OCI-LY1 (cell line): ENCODE measurements at regions not wholly inside any gene's neighbourhood (a gene's known extent, or its start where the extent isn't known, plus 50 kb on each side); places are given as distances from the start of the nearest gene placed in this dataset.
"Not testable (repeated sequence)": the region's sequence is repeated elsewhere in the genome, so short reads cannot be mapped to it uniquely, and the experiment has no call there.

Experiments
- H2AFZ ChIP-seq: fragments of 200-600 bp; sonication (generic), shearing (Covaris generic); 2 replicates; pipeline ENCODE4 v1.6.0; 2014; ENCODE audit warnings: antibody characterized with exemption, mild to moderate bottlenecking, low read length
- H3F3A ChIP-seq: fragments of 200-600 bp; sonication (generic), shearing (Covaris generic); 2 replicates; pipeline ENCODE4 v1.6.0; 2014; ENCODE audit warnings: mild to moderate bottlenecking, antibody characterized with exemption, low read length, moderate library complexity; ENCODE audit not compliant: insufficient read depth
- H3K27ac ChIP-seq: fragments of 200-600 bp; sonication (generic); 2 replicates; pipeline ENCODE4 v1.5.1; 2014; ENCODE audit warnings: low read length, mixed run types, mild to moderate bottlenecking, low read depth; ENCODE audit not compliant: poor library complexity, severe bottlenecking
- H3K27me3 ChIP-seq: fragments of 200-600 bp; sonication (generic); 2 replicates; pipeline ENCODE4 v1.6.0; 2014; ENCODE audit warnings: antibody characterized with exemption, mild to moderate bottlenecking, low read length, moderate library complexity; ENCODE audit not compliant: insufficient read depth
- H3K36me3 ChIP-seq: fragments of 200-600 bp; sonication (generic); 2 replicates; pipeline ENCODE4 v1.6.1; 2014; ENCODE audit warnings: mild to moderate bottlenecking, antibody characterized with exemption, low read length, moderate library complexity, mixed read lengths; ENCODE audit not compliant: insufficient read depth
- H3K4me1 ChIP-seq: fragments of 200-600 bp; sonication (generic); 2 replicates; pipeline ENCODE4 v1.5.1; 2014; ENCODE audit warnings: mild to moderate bottlenecking, low read length, moderate library complexity; ENCODE audit not compliant: insufficient read depth, severe bottlenecking
- H3K4me2 ChIP-seq: fragments of 200-600 bp; sonication (generic), shearing (Covaris generic); 2 replicates; pipeline ENCODE4 v1.6.1; 2014; ENCODE audit warnings: low read length
- H3K4me3 ChIP-seq: fragments of 200-600 bp; sonication (generic); 2 replicates; pipeline ENCODE4 v1.5.1; 2014; ENCODE audit warnings: low read length, low read depth, mild to moderate bottlenecking, mixed read lengths; ENCODE audit not compliant: poor library complexity, severe bottlenecking
- H3K79me2 ChIP-seq: fragments of 200-600 bp; shearing (Covaris generic); 2 replicates; pipeline ENCODE4 v1.6.1; 2016; ENCODE audit warnings: mixed run types, low read length, mixed read lengths; ENCODE audit not compliant: insufficient read depth
- H3K9ac ChIP-seq: fragments of 200-600 bp; sonication (generic), shearing (Covaris generic); 2 replicates; pipeline ENCODE4 v1.6.1; 2014; ENCODE audit warnings: mild to moderate bottlenecking, low read length, mixed read lengths
- H3K9me2 ChIP-seq: fragments of 200-600 bp; sonication (generic), shearing (Covaris generic); 2 replicates; pipeline ENCODE4 v1.6.1; 2014; ENCODE audit warnings: low read depth, mild to moderate bottlenecking, low read length, mixed read lengths
- H3K9me3 ChIP-seq: fragments of 200-600 bp; shearing (Covaris generic); 2 replicates; pipeline ENCODE4 v1.6.1; 2014; ENCODE audit warnings: low read length, mixed read lengths
- H4K20me1 ChIP-seq: fragments of 200-600 bp; sonication (generic), shearing (Covaris generic); 2 replicates; pipeline ENCODE4 v1.6.0; 2016; ENCODE audit warnings: mild to moderate bottlenecking, low read length; ENCODE audit not compliant: insufficient read depth
- CTCF ChIP-seq: fragments of 200-600 bp; sonication (generic), shearing (Covaris generic); IDR thresholded peaks from 2 replicates; pipeline ENCODE4 v1.5.1; 2017; ENCODE audit warnings: mild to moderate bottlenecking, antibody characterized with exemption, low read length, moderate library complexity, mixed read lengths
- EZH2 ChIP-seq: fragments of 200-600 bp; sonication (generic), shearing (Covaris generic); IDR thresholded peaks from 2 replicates; pipeline ENCODE4 v1.8.0; 2017; ENCODE audit warnings: borderline replicate concordance, mixed run types, mild to moderate bottlenecking, antibody characterized with exemption, low read length, moderate library complexity, mixed read lengths

DNA sequence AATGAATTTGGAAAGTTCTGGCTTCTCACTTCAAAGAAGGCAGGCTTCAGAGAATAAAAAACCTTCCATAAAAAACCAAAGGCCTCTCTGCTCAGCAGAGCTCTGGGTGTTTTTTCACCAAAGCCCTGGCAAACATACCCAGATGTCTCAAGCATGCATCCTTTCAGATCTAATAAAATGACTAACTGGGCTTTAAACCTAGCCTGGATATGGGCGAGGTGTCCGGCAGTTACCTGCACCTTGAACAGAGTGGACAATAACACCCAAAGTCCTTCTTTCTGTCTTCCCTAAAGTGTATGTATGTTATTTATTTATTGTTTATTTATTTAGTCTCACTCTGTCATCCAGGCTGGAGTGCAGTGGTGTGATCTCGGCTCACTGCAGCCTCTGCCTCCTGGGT, 469.3 kb downstream of the XYLT1 start:
- no peak overlapping the region for H3K9ac ChIP-seq
- no peaks in the 10 kb centered on the region for H4K20me1 ChIP-seq
- H2AFZ ChIP-seq: no peak overlapping the region
- H3K36me3 ChIP-seq: no peaks in the 10 kb centered on the region
- no peak for TF ChIP-seq CTCF
- TF ChIP-seq EZH2: no peak
- no peak overlapping the region for H3K4me2 ChIP-seq
- no peaks in the 10 kb centered on the region for H3F3A ChIP-seq
- no peaks in the 10 kb centered on the region for H3K27me3 ChIP-seq
- no peaks in the 10 kb centered on the region for H3K9me2 ChIP-seq
- no peaks in the 10 kb centered on the region for H3K4me1 ChIP-seq
- H3K27ac ChIP-seq: no peak overlapping the region
- no peaks in the 10 kb centered on the region for H3K9me3 ChIP-seq
- no peaks in the 10 kb centered on the region for H3K79me2 ChIP-seq
- H3K4me3 ChIP-seq: no peak overlapping the region

- Histone ChIP-seq H3K4me2 (no peak overlapping the region), H3F3A (no peaks in the 10 kb centered on the region), H3K4me3 (no peak overlapping the region), H3K27ac (no peak overlapping the region), H4K20me1 (no peaks in the 10 kb centered on the region), H3K9me2 (no peaks in the 10 kb centered on the region), H3K9ac (no peak overlapping the region), H3K4me1 (no peaks in the 10 kb centered on the region), H3K9me3 (no peaks in the 10 kb centered on the region), H3K36me3 (no peaks in the 10 kb centered on the region), H3K79me2 (no peaks in the 10 kb centered on the region), H3K27me3 (no peaks in the 10 kb centered on the region), H2AFZ (no peak overlapping the region)
- no peak for TF ChIP-seq EZH2
These were observed 468.2 kb downstream of the XYLT1 start for GRCh38 chr16:17002565-17002964.

- not testable (repeated sequence) for H4K20me1 ChIP-seq, H3K4me1 ChIP-seq, H3K4me3 ChIP-seq, H2AFZ ChIP-seq, H3K27ac ChIP-seq, H3F3A ChIP-seq, H3K36me3 ChIP-seq, H3K9ac ChIP-seq, H3K9me3 ChIP-seq, H3K4me2 ChIP-seq, H3K79me2 ChIP-seq, H3K9me2 ChIP-seq, H3K27me3 ChIP-seq
These were observed 464.8 kb downstream of the XYLT1 start for GRCh38 chr16:17005963-17006362.

GRCh38 chr16:17011712-17012111, 459.0 kb downstream of the XYLT1 start:
- H3K27ac ChIP-seq: no peak overlapping the region
- H3K9me3 ChIP-seq: no peaks in the 10 kb centered on the region
- no peaks in the 10 kb centered on the region for H3F3A ChIP-seq
- no peaks in the 10 kb centered on the region for H3K79me2 ChIP-seq
- H4K20me1 ChIP-seq: no peaks in the 10 kb centered on the region
- H3K36me3 ChIP-seq: no peaks in the 10 kb centered on the region
- no peak overlapping the region for H3K4me3 ChIP-seq
- H3K4me2 ChIP-seq: no peak overlapping the region
- H2AFZ ChIP-seq: no peak overlapping the region
- no peak overlapping the region for H3K9ac ChIP-seq
- no peak for TF ChIP-seq EZH2
- no peak for TF ChIP-seq CTCF
- no peaks in the 10 kb centered on the region; the same call in 1 of the 2 replicates for H3K27me3 ChIP-seq
- H3K4me1 ChIP-seq: no peaks in the 10 kb centered on the region
- no peaks in the 10 kb centered on the region for H3K9me2 ChIP-seq
